ENCODE measurements at regions not wholly inside any gene's neighbourhood (a gene's known extent, or its start where the extent isn't known, plus 50 kb on each side); places are given as distances from the start of the nearest gene placed in this dataset.

- TF ChIP-seq CTCF (IDR thresholded peaks at IDR 0.05) (no peak), POLR2A (IDR thresholded peaks at IDR 0.05) (no peak)
- Histone ChIP-seq H3K27me3 (no peaks in the 10 kb centered on the region), H3K36me3 (no peaks in the 10 kb centered on the region), H3K9me3 (no peaks in the 10 kb centered on the region), H3K4me1 (no peaks in the 10 kb centered on the region), H3K4me3 (no peak overlapping the region), H3K27ac (no peak overlapping the region)
- WGBS, 4 donors: 69 to 79% (median 73%) methylated on average over 5 of the region's 5 CpGs
- intact Hi-C loops (cut with DNase I): no loop called here
- no peak for DNase-seq
- ATAC-seq: no peak
These were observed 115.4 kb upstream of the FOXG1 start for GRCh38 chr14:28651148-28651547.

- intact Hi-C loops (cut with DNase I): no loop called here
- Histone ChIP-seq H3K4me1 (no peaks in the 10 kb centered on the region), H3K9me3 (no peaks in the 10 kb centered on the region), H3K27ac (no peak overlapping the region), H3K4me3 (no peak overlapping the region), H3K36me3 (no peaks in the 10 kb centered on the region), H3K27me3 (no peaks in the 10 kb centered on the region)
- TF ChIP-seq CTCF (IDR thresholded peaks at IDR 0.05) (no peak), POLR2A (IDR thresholded peaks at IDR 0.05) (no peak)
- WGBS, 4 donors: 44 to 52% (median 48%) methylated on average over 2 of the region's 2 CpGs
- ATAC-seq (no peak), DNase-seq (no peak)
These were observed 113.8 kb upstream of the FOXG1 start for GRCh38 chr14:28652782-28653181.

GRCh38 chr14:28653521-28653920 is 113.1 kb upstream of the FOXG1 start:
- ATAC-seq (no peak), DNase-seq (no peak)
- Histone ChIP-seq H3K27me3 (no peaks in the 10 kb centered on the region), H3K9me3 (no peaks in the 10 kb centered on the region), H3K27ac (no peak overlapping the region), H3K4me3 (no peak overlapping the region), H3K36me3 (no peaks in the 10 kb centered on the region), H3K4me1 (no peaks in the 10 kb centered on the region)
- intact Hi-C loops (cut with DNase I): no loop called here
- 91 to 99% (median 93%) methylated on average over 2 of the region's 2 CpGs for WGBS, 4 donors
- TF ChIP-seq POLR2A (IDR thresholded peaks at IDR 0.05) (no peak), CTCF (IDR thresholded peaks at IDR 0.05) (no peak)

- no peak for ATAC-seq
- no peak for TF ChIP-seq POLR2A (IDR thresholded peaks at IDR 0.05)
- TF ChIP-seq CTCF (IDR thresholded peaks at IDR 0.05): no peak
- Histone ChIP-seq H3K9me3 (no peaks in the 10 kb centered on the region), H3K4me1 (no peaks in the 10 kb centered on the region), H3K27me3 (no peaks in the 10 kb centered on the region), H3K36me3 (no peaks in the 10 kb centered on the region), H3K27ac (no peak overlapping the region), H3K4me3 (no peak overlapping the region)
- no peak for DNase-seq
- intact Hi-C loops (cut with DNase I): no loop called here
- 59 to 95% (median 72%) methylated on average over 1 of the region's 1 CpG for WGBS, 4 donors
These were observed 109.8 kb upstream of the FOXG1 start for GRCh38 chr14:28656704-28657255.

Measured in heart left ventricle (tissue), 16 donors.